Renal pelvis (tissue), 1 donor: ENCODE measurements at regions not wholly inside any gene's neighbourhood (a gene's known extent, or its start where the extent isn't known, plus 50 kb on each side); places are given as distances from the start of the nearest gene placed in this dataset.

Experiments
- DNase-seq: peaks from one replicate; pipeline ENCODE4 v3.0.0-alpha.2; 2013

- no peak for DNase-seq
These were observed 96.9 kb upstream of the GLS start for GRCh38 chr2:190783513-190784263.

DNA sequence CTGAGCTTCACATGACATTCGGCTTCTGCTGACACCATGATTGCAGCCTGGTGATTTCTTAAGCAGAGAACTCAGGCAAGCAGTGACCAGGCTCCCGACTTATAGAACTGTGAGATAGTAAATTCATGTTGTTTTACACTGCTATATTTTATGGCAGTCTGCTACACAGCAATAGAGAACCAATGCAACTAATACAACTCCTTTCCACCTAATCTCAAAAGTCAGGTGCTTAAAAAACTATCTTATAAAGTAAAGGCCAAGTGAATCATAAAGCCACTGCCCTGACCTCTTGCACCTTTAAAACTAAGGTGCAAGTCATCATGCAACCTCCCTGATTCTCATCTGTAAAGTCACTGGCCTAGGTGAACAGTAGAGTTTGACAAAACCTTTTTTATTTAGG lies 95.3 kb upstream of the GLS start:
- no peak for DNase-seq

DNA sequence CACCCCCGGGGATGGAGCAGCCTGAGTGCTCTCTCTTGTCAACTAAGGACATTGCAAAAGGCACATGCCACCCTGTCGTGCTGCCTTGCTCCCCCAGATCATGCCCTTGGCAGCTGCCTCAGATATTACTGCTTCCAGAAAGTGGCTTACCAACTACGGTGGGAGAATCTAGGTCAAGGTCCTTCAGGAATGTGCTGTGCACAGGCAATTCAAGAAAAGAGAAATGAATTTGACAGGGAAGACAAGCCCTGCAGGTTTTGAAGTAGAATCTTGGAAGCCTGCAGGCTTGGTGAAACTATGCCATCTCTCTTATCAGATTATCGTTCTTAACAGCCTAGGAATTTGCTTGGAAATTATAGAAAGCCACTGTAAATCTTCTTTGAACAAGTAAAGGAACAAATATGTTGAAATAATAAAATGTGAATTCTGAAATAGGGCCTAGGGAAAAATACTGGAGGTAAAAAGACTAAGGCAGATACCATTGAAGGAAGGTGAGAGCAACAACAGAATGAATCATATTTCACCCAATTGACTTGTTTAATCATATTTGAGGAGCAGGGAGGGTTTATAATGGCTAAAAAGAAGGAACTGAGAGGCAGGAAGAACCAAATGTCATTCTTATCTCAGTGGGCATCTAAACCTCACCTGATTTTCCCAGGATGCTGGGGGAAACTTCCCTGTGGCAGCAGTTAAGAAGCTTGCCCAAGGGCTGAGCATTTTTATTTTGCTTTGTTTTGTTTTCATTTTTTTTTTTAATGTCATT lies 94.0 kb upstream of the GLS start:
- DNase-seq, result no peak

GRCh38 chr2:190787743-190788235 lies 92.8 kb upstream of the GLS start:
- DNase-seq, result no peak

DNA sequence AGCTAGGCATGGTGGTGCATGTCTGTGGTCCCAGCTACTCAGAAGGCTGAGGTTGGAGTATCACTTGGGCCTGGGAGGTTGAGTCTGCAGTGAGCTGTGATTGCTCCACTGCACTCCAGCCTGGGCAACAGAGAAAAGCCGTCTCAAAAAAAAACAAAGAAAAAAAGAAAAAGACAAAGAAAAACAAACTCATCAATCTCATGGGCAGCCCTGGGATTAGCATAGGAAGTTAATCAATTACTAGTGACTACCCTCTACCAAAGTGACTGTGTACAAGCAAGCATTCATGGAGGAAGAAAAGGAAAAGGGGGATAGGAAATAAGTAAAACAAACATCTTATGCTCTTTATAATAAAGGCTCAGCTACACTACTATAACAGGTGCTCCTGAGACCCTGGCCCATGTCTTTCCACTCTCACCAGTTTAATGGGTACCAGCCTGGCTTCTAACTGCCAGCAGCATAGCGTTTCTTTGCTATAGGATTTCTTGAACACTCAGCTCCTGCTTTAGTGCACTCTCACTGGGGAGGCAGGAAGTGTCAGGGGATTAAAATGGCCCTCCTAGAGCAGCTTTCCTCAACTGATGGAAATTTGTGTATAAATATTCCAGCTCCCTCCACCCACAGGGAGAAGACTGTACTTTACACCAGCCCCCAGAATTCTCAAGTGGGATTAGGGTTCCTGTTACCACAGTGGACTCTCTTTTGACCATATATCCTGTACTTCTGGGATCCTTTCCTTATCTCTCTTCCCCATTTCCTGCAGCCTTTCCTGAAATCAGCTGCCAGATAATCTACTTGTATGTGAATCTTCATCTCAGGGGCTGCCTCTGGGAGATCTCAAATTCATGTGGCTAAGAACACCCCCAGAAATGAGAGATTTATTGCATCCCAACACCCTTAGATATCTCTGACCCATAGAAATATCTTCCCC lies 91.3 kb upstream of the GLS start:
- DNase-seq, result no peak

DNA sequence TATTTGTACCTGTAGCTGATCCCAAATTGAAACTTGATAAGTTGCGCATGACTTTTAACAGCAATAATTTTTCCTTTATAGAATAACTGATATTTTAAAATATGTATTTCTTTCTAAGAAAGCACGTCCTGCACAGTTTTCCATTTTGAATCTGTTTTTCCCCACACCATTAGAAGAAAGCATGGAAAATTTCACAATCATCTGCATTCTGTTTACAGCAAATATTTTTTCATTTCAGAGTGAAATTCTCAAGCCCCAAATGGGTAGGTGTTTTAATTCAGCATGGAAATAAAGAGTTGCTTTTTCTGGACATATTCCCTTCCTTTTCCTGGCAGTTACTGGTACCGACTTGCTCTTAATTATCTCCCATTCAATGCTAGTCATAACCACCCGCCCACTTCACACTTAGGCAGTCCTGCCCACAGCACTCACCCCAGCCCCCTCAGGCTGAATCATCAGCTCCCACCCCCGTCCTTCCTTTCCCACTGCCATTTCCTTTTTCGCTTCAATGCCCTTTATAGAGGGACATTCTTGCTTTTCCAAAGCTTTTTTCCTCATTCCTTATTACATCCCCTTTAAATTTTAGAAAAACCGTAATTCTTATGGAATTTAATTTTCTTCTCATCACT lies 89.2 kb upstream of the GLS start:
- DNase-seq, result peak; percentile 36

DNA sequence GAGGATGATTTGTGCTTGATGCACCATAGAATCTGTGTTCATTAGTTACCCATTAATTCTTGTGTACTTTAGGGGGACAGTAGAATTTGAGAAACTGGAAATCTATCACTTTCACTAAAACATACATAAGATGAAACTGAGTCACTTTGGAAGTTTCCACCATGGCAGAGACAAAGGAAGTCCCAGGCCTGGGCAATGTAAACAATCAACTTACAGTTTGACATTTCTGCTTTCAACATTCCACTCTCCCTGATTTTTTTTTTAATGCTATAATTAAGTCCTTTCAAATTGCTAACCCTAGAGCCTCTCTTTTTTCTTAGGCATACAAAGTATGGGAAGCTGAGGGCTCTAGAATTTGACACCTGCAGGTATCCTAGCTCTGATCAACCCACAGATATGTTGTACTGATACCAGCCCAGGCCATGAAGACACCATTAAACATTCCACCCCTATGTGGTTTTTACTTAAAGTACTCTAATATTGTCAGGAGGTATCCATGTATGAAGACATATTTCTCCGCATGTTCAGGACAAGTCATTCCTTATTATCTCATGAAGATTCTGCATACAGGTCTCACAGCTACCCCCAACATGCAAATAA lies 88.5 kb upstream of the GLS start:
- no peak for DNase-seq

DNA sequence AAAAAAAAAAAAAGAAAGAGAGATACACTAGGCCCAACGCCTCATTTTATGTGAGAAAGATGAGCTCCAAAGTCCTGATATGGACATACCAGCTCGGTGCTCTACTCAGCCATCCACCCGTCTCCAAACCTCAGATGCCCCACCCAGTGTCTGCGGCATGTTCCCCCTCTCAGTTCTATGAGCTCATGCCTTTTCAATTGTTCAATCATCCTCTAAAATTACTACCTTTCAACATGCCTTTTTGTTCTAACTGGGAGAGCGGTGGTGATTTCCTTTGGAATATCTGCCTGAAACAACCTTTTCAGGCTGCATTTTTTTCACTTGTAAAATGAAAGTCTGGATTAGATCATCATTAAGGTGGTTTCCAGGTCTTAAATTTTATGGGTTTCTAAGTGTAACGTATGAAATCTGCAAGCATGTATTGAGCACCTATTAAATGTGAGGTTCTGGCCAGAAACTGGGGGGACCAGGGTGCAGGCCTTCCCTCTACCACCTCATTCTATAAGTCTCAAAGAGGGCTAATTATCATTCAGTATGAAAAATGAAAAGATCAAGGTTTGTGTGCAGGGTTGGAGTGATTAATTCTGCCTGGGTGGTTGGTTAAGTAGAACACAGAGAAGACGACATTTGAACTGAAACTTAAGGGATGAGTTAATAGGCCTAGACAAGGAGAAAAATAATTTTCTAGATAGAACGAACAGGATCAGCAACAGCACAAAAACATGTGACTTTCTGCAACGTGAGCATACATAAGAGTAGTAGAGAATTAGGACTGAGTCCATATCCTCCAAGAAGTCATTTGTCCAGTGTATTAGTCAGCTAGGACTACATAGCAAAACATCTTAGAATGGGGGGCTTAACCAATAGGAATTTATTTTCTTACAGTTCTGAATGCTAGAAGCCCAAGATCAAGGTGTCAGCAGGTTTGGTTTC lies 87.4 kb upstream of the GLS start:
- DNase-seq, result no peak

DNA sequence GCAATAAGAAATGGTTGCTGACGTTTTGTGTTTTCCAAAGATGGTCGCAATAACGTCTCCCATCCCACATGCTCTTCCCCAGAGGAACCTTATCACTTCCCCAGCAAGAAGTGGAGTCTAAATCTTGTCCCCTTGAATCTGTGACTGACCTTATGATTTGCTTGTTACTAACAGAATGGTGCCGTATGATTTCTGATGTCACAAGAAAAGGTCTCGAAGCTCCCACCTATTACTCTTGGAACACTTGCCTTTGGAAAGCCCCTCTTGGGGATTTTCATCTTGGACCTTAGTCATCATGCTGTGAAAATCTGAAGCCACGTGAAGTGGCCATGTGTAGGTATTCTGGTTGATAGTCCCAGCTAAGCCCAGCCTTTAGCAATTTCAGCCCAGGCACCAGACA lies 86.2 kb upstream of the GLS start:
- DNase-seq, result no peak

GRCh38 chr2:190794790-190795189 lies 85.8 kb upstream of the GLS start:
- no peak for DNase-seq

GRCh38 chr2:190795686-190796085 lies 84.9 kb upstream of the GLS start:
- no peak for DNase-seq

DNA sequence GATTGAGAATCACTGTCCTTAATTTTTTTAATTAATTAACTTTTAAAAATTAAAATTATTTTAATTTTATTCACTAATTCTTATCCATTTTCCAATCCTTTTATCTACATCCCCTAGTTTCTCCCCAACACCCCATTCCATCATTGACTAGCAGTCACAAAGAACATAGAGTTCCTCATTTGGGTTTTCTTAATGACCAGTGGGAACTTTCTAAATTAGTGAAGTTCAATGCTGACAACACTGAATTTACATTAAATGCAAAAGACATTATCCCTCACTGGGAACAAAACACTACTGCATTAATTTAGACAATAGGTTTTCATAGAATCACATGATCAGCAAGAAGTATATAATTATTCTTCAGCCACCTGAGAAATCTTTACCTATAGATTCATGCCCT lies 80.6 kb upstream of the GLS start:
- no peak for DNase-seq

GRCh38 chr2:190800528-190800927 lies 80.1 kb upstream of the GLS start:
- no peak for DNase-seq

DNA sequence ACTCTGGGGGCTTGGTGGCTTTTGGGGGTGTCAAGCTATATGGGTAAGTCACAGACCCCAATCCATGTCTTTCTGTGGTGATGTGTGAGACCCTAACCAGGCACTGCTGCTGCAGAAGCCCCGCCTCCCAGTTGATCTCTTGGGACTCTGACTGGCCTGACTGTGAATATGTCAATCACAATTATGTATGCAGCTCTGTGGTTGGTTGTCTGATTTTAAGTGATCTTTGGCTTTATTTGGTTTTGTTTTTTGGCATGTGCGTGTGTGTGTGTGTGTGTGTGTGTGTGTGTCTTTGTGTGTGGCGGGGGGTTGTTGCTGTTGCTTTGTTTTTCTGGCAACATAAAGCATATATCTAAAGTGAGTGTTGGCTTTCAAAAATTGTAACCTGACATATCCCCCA lies 78.5 kb upstream of the GLS start:
- no peak for DNase-seq

- DNase-seq, result no peak
These were observed 77.9 kb upstream of the GLS start for GRCh38 chr2:190802626-190803209.

DNA sequence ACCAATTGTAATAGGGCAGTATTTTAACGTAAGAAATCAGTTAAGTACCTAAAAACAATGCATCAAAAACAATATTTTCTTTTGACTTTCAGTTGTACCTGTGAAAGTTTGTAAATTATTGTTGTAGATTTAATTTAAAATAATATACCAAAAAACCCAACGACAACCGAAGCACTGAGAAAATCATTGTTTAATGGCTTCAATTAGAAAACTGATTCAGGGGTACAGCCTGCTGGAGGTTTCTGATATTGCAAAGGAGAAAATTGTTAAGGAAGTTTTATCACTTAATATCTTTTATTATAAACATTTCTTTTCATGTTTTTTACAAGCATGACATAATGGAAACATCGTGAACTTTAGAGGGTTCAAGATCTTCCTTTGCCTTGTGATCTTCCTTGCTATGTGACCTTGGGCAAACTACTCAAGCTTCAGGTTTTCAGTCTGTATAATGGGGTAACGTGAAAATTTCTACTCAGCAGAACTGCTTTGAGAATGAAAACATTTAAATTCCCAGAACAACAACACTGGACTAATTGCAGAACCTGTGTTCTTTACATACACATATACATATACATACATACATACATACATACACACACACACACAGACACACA lies 76.3 kb upstream of the GLS start:
- no peak for DNase-seq

GRCh38 chr2:190805126-190805525 lies 75.5 kb upstream of the GLS start:
- no peak for DNase-seq

GRCh38 chr2:190805843-190806242 lies 74.8 kb upstream of the GLS start:
- no peak for DNase-seq

DNA sequence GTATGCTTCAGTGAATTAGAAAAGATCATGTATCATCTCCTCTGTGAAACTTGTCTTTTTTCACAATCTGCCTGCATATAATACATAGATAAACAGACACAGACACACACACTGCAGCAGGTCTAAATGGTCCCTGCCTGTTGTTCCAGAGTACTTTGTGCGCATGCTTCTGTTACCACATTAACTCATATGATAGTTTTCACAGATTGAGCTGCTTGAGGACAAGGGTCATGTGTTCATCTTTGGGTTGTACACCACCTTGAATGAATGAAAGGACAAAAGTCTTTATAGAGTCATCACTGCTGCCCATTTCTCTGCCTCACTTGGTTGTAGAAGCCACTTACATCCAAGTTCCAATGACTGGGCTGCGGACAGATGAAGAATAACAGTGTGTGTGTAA lies 72.7 kb upstream of the GLS start:
- no peak for DNase-seq
